Retinal pigment epithelial cell (primary cell): ENCODE measurements at regions not wholly inside any gene's neighbourhood (a gene's known extent, or its start where the extent isn't known, plus 50 kb on each side); places are given as distances from the start of the nearest gene placed in this dataset.

Source experiments
- DNase-seq: peaks from one replicate; pipeline ENCODE4 v3.0.0-alpha.2; 2010; ENCODE audit warnings: low read depth
- H3K4me3 ChIP-seq: 2 replicates; pipeline ENCODE4 v1.5.1; 2011; ENCODE audit warnings: mild to moderate bottlenecking, low read length, control low read depth, moderate library complexity
- TF ChIP-seq, protein P1 (sequence below): conservative IDR thresholded peaks from 2 replicates; pipeline ENCODE4 v1.5.1; 2011; ENCODE audit warnings: low read depth, low read length, control low read depth, inconsistent platforms

DNA sequence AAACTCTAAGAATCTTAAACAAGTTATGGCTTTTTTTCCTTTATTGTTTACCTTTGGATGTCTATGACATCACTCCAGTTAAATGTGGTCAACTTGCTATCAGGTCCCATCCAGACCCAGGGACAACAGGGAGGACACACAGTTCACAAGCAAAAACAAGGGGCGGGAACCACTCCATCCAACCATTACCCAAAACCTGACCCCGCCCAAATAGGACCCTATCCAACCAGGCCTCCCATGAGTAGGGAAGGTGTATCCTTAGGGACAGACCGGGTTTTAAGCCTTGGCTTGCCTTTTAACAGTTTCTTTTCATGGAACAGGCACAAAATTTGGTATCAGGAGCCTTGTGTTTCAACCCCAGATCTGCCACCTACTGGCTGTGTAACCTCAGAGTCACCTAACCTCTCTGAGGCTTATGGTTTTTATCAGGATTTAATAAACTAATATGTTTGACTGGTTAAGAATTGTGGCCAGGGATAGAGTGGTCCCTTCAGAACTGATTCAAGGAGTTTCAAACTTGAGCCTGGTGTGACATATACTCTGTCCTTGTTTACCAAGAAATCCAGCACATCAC, 127.7 kb upstream of the RAD23B start:
- H3K4me3 ChIP-seq, result no peak overlapping the region
- TF ChIP-seq, protein P1, sequence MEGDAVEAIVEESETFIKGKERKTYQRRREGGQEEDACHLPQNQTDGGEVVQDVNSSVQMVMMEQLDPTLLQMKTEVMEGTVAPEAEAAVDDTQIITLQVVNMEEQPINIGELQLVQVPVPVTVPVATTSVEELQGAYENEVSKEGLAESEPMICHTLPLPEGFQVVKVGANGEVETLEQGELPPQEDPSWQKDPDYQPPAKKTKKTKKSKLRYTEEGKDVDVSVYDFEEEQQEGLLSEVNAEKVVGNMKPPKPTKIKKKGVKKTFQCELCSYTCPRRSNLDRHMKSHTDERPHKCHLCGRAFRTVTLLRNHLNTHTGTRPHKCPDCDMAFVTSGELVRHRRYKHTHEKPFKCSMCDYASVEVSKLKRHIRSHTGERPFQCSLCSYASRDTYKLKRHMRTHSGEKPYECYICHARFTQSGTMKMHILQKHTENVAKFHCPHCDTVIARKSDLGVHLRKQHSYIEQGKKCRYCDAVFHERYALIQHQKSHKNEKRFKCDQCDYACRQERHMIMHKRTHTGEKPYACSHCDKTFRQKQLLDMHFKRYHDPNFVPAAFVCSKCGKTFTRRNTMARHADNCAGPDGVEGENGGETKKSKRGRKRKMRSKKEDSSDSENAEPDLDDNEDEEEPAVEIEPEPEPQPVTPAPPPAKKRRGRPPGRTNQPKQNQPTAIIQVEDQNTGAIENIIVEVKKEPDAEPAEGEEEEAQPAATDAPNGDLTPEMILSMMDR, result peak; percentile 29
- DNase-seq, result no peak

DNA sequence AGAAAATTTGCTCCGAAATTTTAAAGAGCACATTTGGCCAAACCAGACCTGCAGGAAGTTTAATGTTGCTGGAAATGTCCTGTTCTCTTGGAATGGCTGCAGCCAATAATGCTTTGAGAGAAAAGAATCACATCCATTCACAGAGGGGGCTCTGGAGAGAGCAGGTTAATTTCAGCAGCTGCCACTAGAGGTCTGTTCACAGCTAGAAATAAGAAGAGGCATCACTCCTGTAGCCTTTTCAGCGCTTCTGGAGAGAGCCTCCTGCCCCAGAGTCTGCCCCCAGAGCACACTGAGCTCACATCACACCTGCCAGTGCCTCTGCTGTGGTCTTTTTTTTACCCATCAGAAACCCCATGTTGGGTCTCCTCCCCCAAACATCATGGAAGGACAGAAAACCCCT, 124.8 kb upstream of the RAD23B start:
- TF ChIP-seq, protein P1, result peak; percentile 70
- no peak for DNase-seq
- no peak overlapping the region for H3K4me3 ChIP-seq

DNA sequence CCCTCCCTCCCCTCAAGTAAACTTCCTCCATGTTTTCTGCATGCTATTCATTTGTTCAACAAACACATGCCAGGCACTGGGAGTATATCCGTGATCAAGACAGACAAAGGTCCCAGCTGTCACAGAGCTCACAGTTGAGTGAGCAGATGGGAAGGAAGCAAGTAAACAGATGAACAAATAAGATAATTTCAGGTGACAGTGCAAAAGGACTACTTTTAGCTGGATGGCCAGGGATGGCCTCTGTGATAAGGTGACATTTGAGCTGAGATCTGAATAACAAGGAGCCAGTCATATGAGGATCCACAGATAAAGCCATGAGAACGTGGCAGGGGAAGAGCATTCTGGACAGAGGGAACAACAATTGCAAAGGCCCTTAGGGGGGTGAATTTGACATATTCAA, 121.7 kb upstream of the RAD23B start:
- H3K4me3 ChIP-seq, result no peak overlapping the region
- TF ChIP-seq, protein P1, result no peak
- DNase-seq, result no peak

DNA sequence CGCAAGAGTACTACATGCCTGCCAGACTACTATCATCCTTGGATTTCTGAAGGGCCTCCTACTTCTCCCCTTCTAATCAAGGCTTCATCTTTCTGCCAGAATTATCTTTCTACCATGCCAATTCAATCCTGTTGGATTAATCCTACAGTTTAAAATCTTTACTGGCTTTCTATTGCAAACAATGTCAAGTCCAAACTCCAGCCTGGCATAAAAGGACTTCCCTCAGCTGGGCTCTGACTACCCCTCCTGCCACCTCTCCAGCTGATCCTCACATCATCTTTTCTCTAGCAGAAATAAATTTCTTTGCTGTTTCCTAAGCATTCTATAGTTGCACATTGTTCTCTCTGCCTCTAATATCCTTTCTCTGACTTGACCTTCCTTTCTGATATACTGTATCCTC, 119.7 kb upstream of the RAD23B start:
- no peak for DNase-seq
- TF ChIP-seq, protein P1, result no peak

DNA sequence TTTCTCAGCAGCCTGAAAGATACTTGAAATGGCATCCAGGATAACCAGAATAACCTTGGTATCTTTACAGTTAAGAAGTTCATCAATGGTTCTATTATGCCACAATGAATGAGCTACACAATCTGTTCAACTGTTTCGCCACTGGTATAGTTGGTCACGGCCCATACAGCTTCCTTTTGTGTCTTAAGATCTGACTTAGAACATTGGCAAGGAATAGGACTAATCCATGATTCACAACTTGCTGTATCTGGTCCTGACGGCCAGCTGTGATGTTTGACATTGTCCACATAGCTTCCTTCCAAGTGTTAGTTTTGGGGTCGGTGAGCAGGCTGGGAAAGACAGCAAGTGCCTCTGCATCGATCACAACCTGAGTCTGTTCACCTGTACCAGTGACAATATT, 113.3 kb upstream of the RAD23B start:
- no peak overlapping the region for H3K4me3 ChIP-seq
- no peak for DNase-seq
- TF ChIP-seq, protein P1, result no peak

More for the DNA sequence above, 119.7 kb upstream of the RAD23B start:
- H3K4me3 ChIP-seq, result no peak overlapping the region

DNA sequence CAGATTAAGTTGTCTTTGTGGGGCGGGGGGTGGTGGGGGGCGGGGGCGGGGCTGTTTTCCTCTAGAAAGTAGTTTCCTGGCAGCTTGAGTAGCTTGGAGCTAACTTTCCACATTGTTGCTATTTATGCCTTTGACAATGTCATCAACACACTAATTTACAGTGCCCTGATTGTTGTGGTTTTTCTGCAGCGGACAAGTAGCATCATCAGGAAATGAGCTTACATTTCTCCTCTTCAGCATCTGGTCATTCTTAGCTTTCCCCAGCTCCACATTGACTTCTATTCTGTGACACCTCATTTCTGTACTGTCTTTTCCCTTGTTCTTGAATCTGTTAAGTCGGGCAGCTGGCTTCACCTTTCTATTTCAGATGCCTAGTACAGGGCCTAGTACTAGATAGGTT, 112.3 kb upstream of the RAD23B start:
- no peak overlapping the region for H3K4me3 ChIP-seq
- TF ChIP-seq, protein P1, result no peak
- DNase-seq, result no peak

DNA sequence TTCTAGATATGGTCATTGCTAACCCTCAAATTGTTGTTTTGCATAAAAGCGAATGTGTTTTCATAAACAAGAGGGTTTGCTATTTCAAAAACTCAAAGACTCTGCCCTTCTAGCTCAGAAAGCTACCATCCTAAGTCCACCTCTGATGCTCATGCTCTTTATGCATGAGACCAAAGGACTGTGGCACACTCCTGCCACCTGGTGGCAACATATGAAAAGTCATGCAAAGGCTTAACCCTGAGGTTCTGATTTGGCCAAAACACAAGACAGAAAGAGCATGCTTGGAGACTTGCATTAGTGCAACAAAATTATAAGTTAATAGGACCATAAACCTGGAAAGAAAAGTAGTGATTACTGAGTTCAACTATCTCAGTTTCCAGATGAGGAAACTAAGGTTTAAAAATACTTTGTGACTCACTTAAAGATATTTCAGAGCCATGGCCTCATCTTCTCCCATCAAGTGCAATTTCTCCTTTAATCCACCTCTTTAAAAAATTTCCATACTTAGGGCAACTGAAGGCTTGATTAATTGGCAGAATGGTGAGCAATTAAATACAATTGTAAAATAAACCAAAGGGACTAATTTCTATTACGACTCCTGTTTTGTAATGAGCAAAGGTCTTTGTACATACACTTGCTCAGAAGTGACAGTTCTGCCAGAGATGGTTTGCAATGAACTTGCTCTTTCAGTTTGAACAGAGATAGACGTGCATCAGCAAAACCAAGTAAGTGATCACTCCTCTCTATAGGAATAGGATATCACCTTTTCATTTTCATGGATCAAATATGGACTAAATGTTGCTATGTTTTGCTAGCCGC, 110.7 kb upstream of the RAD23B start:
- DNase-seq, result no peak
- TF ChIP-seq, protein P1, result peak; percentile 96

More for the DNA sequence above, 110.7 kb upstream of the RAD23B start:
- no peak overlapping the region for H3K4me3 ChIP-seq
